Rectal smooth muscle tissue (tissue), 1 donor: ENCODE measurements at regions not wholly inside any gene's neighbourhood (a gene's known extent, or its start where the extent isn't known, plus 50 kb on each side); places are given as distances from the start of the nearest gene placed in this dataset.

ENCODE experiments used
- H3K27ac ChIP-seq: one replicate; pipeline ENCODE4 v1.7.0; 2013; ENCODE audit warnings: low read depth, low read length, inconsistent platforms
- H3K27me3 ChIP-seq: one replicate; pipeline ENCODE4 v1.7.0; 2013; ENCODE audit warnings: low read length; ENCODE audit not compliant: control insufficient read depth, insufficient read depth
- H3K36me3 ChIP-seq: one replicate; pipeline ENCODE4 v1.7.0; 2013; ENCODE audit warnings: low read length; ENCODE audit not compliant: control insufficient read depth, insufficient read depth
- H3K4me1 ChIP-seq: one replicate; pipeline ENCODE4 v1.7.0; 2013; ENCODE audit warnings: low read length; ENCODE audit not compliant: control insufficient read depth, insufficient read depth
- H3K4me3 ChIP-seq: one replicate; pipeline ENCODE4 v1.7.0; 2013; ENCODE audit warnings: low read length
- H3K9ac ChIP-seq: one replicate; pipeline ENCODE4 v1.7.0; 2013; ENCODE audit warnings: low read length

GRCh38 chr12:23174917-23175316, 549.9 kb downstream of the ETNK1 start:
- no peaks in the 10 kb centered on the region for H3K36me3 ChIP-seq
- H3K4me1 ChIP-seq: no peaks in the 10 kb centered on the region
- H3K27ac ChIP-seq: no peak overlapping the region
- no peaks in the 10 kb centered on the region for H3K27me3 ChIP-seq
- H3K9ac ChIP-seq: no peak overlapping the region
- no peak overlapping the region for H3K4me3 ChIP-seq

- Histone ChIP-seq H3K36me3 (no peaks in the 10 kb centered on the region), H3K27me3 (peaks cover 3% of the 10 kb centered on the region), H3K9ac (no peak overlapping the region), H3K4me1 (no peaks in the 10 kb centered on the region), H3K4me3 (no peak overlapping the region), H3K27ac (no peak overlapping the region)
Measured at GRCh38 chr12:23185346-23185745, 560.4 kb downstream of the ETNK1 start.

- Histone ChIP-seq H3K4me1 (no peaks in the 10 kb centered on the region), H3K36me3 (no peaks in the 10 kb centered on the region), H3K27ac (no peak overlapping the region), H3K9ac (no peak overlapping the region), H3K27me3 (peaks cover 3% of the 10 kb centered on the region), H3K4me3 (no peak overlapping the region)
Measured at GRCh38 chr12:23186950-23187349, 562.0 kb downstream of the ETNK1 start.

- Histone ChIP-seq H3K27me3 (no peaks in the 10 kb centered on the region), H3K27ac (no peak overlapping the region), H3K36me3 (no peaks in the 10 kb centered on the region), H3K4me3 (no peak overlapping the region), H3K9ac (no peak overlapping the region), H3K4me1 (no peaks in the 10 kb centered on the region)
Measured at GRCh38 chr12:23193552-23193951, 568.6 kb downstream of the ETNK1 start.

- Histone ChIP-seq H3K4me1 (no peaks in the 10 kb centered on the region), H3K27me3 (no peaks in the 10 kb centered on the region), H3K27ac (no peak overlapping the region), H3K4me3 (no peak overlapping the region), H3K9ac (no peak overlapping the region), H3K36me3 (no peaks in the 10 kb centered on the region)
Measured at GRCh38 chr12:23197266-23197665, 572.3 kb downstream of the ETNK1 start.

GRCh38 chr12:23202728-23203127, 577.8 kb downstream of the ETNK1 start:
- H3K4me3 ChIP-seq: no peak overlapping the region
- H3K27me3 ChIP-seq: no peaks in the 10 kb centered on the region
- no peak overlapping the region for H3K9ac ChIP-seq
- no peaks in the 10 kb centered on the region for H3K36me3 ChIP-seq
- H3K27ac ChIP-seq: no peak overlapping the region
- H3K4me1 ChIP-seq: no peaks in the 10 kb centered on the region

- Histone ChIP-seq H3K9ac (no peak overlapping the region), H3K4me3 (no peak overlapping the region), H3K4me1 (no peaks in the 10 kb centered on the region), H3K27ac (no peak overlapping the region), H3K36me3 (no peaks in the 10 kb centered on the region), H3K27me3 (no peaks in the 10 kb centered on the region)
Measured at GRCh38 chr12:23204933-23205778, 580.2 kb downstream of the ETNK1 start.

- H3K9ac ChIP-seq: no peak overlapping the region
- no peak overlapping the region for H3K4me3 ChIP-seq
- H3K27ac ChIP-seq: no peak overlapping the region
- H3K27me3 ChIP-seq: no peaks in the 10 kb centered on the region
- H3K4me1 ChIP-seq: no peaks in the 10 kb centered on the region
- no peaks in the 10 kb centered on the region for H3K36me3 ChIP-seq
Measured at GRCh38 chr12:23209793-23210192, 584.8 kb downstream of the ETNK1 start.

- Histone ChIP-seq H3K36me3 (no peaks in the 10 kb centered on the region), H3K4me1 (no peaks in the 10 kb centered on the region), H3K9ac (no peak overlapping the region), H3K27me3 (no peaks in the 10 kb centered on the region), H3K27ac (no peak overlapping the region), H3K4me3 (no peak overlapping the region)
Measured at GRCh38 chr12:23210573-23210972, 585.6 kb downstream of the ETNK1 start.

GRCh38 chr12:23211384-23212320, 586.7 kb downstream of the ETNK1 start:
- H3K36me3 ChIP-seq: no peaks in the 10 kb centered on the region
- no peak overlapping the region for H3K27ac ChIP-seq
- H3K4me3 ChIP-seq: no peak overlapping the region
- H3K4me1 ChIP-seq: no peaks in the 10 kb centered on the region
- H3K9ac ChIP-seq: no peak overlapping the region
- H3K27me3 ChIP-seq: no peaks in the 10 kb centered on the region

GRCh38 chr12:23217158-23217557, 592.2 kb downstream of the ETNK1 start:
- H3K4me1 ChIP-seq: no peaks in the 10 kb centered on the region
- H3K27me3 ChIP-seq: no peaks in the 10 kb centered on the region
- no peaks in the 10 kb centered on the region for H3K36me3 ChIP-seq
- no peak overlapping the region for H3K27ac ChIP-seq
- no peak overlapping the region for H3K4me3 ChIP-seq
- no peak overlapping the region for H3K9ac ChIP-seq

- H3K4me1 ChIP-seq: no peaks in the 10 kb centered on the region
- H3K4me3 ChIP-seq: no peak overlapping the region
- H3K27me3 ChIP-seq: no peaks in the 10 kb centered on the region
- no peaks in the 10 kb centered on the region for H3K36me3 ChIP-seq
- H3K27ac ChIP-seq: no peak overlapping the region
- no peak overlapping the region for H3K9ac ChIP-seq
Measured at GRCh38 chr12:23217667-23218066, 592.7 kb downstream of the ETNK1 start.
